B cell (primary cell): ENCODE measurements at regions not wholly inside any gene's neighbourhood (a gene's known extent, or its start where the extent isn't known, plus 50 kb on each side); places are given as distances from the start of the nearest gene placed in this dataset.

ENCODE experiments used
- EZH2 ChIP-seq: IDR thresholded peaks from 2 replicates; pipeline ENCODE4 v1.6.1; 2012; ENCODE audit warnings: borderline replicate concordance, low read depth, mild to moderate bottlenecking, moderate library complexity, low read length; ENCODE audit not compliant: insufficient read depth, poor library complexity, severe bottlenecking
- TF ChIP-seq, protein P1 (sequence below): fragments of 200-600 bp; IDR thresholded peaks from one replicate; pipeline ENCODE4 v1.8.0; 2022; ENCODE audit warnings: antibody characterized with exemption, mild to moderate bottlenecking

DNA sequence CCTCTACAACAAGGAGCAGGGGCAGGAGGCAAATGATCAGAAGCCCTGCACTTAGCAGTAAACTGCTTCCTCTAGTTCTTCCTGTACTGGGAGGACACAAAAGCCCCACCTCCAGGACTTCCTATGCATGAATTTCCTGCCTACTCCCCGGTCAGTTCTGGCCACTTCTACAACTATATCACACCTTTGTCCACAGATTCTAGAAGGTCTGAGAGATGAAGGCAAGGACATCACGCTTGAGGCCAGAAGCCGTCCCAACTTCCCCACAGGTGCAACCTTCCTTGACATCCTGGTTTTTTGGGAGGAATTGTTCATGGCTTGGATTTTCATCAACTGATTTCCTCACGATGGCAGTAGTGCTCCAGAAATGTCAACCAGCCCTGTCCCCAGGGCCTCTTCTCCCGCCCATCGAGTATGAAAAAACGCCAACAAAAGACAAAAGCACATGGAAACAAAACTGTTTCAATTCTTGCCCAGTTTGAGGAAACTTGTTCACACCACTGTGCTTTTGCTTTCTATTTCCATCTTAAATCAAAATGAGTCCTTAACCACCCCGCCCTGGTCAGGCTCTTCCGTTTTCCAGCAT is 206.5 kb upstream of the STK26 start:
- TF ChIP-seq, protein P1, sequence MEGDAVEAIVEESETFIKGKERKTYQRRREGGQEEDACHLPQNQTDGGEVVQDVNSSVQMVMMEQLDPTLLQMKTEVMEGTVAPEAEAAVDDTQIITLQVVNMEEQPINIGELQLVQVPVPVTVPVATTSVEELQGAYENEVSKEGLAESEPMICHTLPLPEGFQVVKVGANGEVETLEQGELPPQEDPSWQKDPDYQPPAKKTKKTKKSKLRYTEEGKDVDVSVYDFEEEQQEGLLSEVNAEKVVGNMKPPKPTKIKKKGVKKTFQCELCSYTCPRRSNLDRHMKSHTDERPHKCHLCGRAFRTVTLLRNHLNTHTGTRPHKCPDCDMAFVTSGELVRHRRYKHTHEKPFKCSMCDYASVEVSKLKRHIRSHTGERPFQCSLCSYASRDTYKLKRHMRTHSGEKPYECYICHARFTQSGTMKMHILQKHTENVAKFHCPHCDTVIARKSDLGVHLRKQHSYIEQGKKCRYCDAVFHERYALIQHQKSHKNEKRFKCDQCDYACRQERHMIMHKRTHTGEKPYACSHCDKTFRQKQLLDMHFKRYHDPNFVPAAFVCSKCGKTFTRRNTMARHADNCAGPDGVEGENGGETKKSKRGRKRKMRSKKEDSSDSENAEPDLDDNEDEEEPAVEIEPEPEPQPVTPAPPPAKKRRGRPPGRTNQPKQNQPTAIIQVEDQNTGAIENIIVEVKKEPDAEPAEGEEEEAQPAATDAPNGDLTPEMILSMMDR: peak; percentile 63
- no peak for TF ChIP-seq EZH2
